K562 (cell line): ENCODE measurements at regions not wholly inside any gene's neighbourhood (a gene's known extent, or its start where the extent isn't known, plus 50 kb on each side); places are given as distances from the start of the nearest gene placed in this dataset.
A peak's percentile ranks its signal among the peaks of the same experiment; 100 is the strongest.

Experiments
- ATAC-seq: fragments of 200-7000 bp; cut with Tn5 transposase; 3 replicates; pipeline ENCODE4 v1.9.1; 2020; ENCODE audit warnings: moderate library complexity
- BruUV-seq: library from RNA; stranded (reverse); fragments of 400-500 nt; replicated peaks from 2 replicates; lab custom pipeline; 2021; lab: Mats Ljungman, UMichigan
- CTCF ChIA-PET: fragments of 300-600 bp; formaldehyde crosslinking; extraction: SDS; loops from one replicate; lab custom pipeline; 2021; ENCODE audit warnings: low intra/inter-chr PET ratio; lab: Yijun Ruan, JAX
- POLR2A ChIA-PET: fragments of 300-600, 350-650 bp; sonication (Branson Sonifier 250); formaldehyde crosslinking; extraction: SDS; loops from one replicate; lab custom pipeline; 2021; ENCODE audit warnings: antibody characterized with exemption, inconsistent platforms; lab: Yijun Ruan, JAX
- DNase-seq, 4 experiments: peaks; one replicate each; pipeline versions ENCODE4 v3.0.0 to v3.0.0-alpha.2; 2011 to 2018; ENCODE audit warnings: low spot score in 3 of 4, mixed read lengths in 3 of 4; ENCODE audit errors: extremely low read depth in 1 of 4
- FAIRE-seq: peaks from 2 replicates; lab custom pipeline; 2011; peaks lifted over from hg19 to GRCh38; lab: Jason Lieb, UNC
- H2AFZ ChIP-seq: 2 replicates; pipeline ENCODE4 v1.6.0; 2011; ENCODE audit warnings: low read depth, low read length, control low read depth, inconsistent platforms
- H3K27ac ChIP-seq: fragments of 200-600 bp; 3 replicates; pipeline ENCODE4 v1.8.0; 2011; ENCODE audit warnings: low read depth, mild to moderate bottlenecking, control low read depth, inconsistent platforms, low read length, moderate library complexity, mixed read lengths; ENCODE audit errors: extremely low read depth
- H3K27me3 ChIP-seq, 2 experiments: fragments of 300-600 bp in 1 of 2; 2 replicates in 1 of 2; 3 replicates in 1 of 2; pipeline versions ENCODE4 v1.6.0 to v1.8.0; 2011; ENCODE audit warnings: inconsistent platforms in 2 of 2, low read length in 2 of 2, mild to moderate bottlenecking in 1 of 2, mixed read lengths in 1 of 2, moderate library complexity in 1 of 2; ENCODE audit not compliant: control insufficient read depth in 2 of 2, insufficient read depth in 2 of 2
- H3K36me3 ChIP-seq: fragments of 300-600 bp; 3 replicates; pipeline ENCODE4 v1.8.0; 2011; ENCODE audit warnings: mild to moderate bottlenecking, low read length, inconsistent platforms; ENCODE audit not compliant: control insufficient read depth, insufficient read depth
- H3K4me1 ChIP-seq, 2 experiments: fragments of 200-600 bp in 1 of 2; replicated peaks in 1 of 2; 2 replicates in 1 of 2; 3 replicates in 1 of 2; pipeline versions ENCODE4 v1.5.1 to v1.8.0; 2011; ENCODE audit warnings: inconsistent platforms in 2 of 2, low read length in 2 of 2, mild to moderate bottlenecking in 1 of 2, mixed read lengths in 1 of 2, moderate library complexity in 1 of 2; ENCODE audit not compliant: control insufficient read depth in 2 of 2, insufficient read depth in 2 of 2
- H3K4me2 ChIP-seq: 2 replicates; pipeline ENCODE4 v1.6.1; 2011; ENCODE audit warnings: low read length, control low read depth, inconsistent platforms, mixed read lengths; ENCODE audit not compliant: insufficient read depth
- H3K4me3 ChIP-seq: fragments of 200-600 bp; sonication (generic), shearing (Covaris generic); 2 replicates; pipeline ENCODE4 v1.5.1; 2016; ENCODE audit warnings: control low read depth, inconsistent platforms
- H3K79me2 ChIP-seq: fragments of 200-600 bp; 3 replicates; pipeline ENCODE4 v1.8.0; 2011; ENCODE audit warnings: low read length, inconsistent platforms; ENCODE audit not compliant: control insufficient read depth, insufficient read depth
- H3K9ac ChIP-seq, 2 experiments: 2 replicates each; pipeline versions ENCODE4 v1.6.0 to v1.6.1; 2011; ENCODE audit warnings: low read depth in 2 of 2, low read length in 2 of 2, control low read depth in 1 of 2, inconsistent platforms in 1 of 2, mild to moderate bottlenecking in 1 of 2, mixed read lengths in 1 of 2; ENCODE audit not compliant: insufficient read depth in 1 of 2
- H3K9me1 ChIP-seq: one replicate; pipeline ENCODE4 v1.6.0; 2011; ENCODE audit warnings: inconsistent platforms, mild to moderate bottlenecking, low read length, moderate library complexity; ENCODE audit not compliant: control insufficient read depth, insufficient read depth
- H3K9me3 ChIP-seq: replicated peaks from 2 replicates; pipeline ENCODE4 v1.5.1; 2011; ENCODE audit warnings: low read depth, low read length, inconsistent platforms; ENCODE audit not compliant: control insufficient read depth, insufficient read depth
- H4K20me1 ChIP-seq: replicated peaks from 2 replicates; pipeline ENCODE4 v1.6.1; 2011; ENCODE audit warnings: low read length, inconsistent platforms, mixed read lengths; ENCODE audit not compliant: control insufficient read depth, insufficient read depth
- ARID1B ChIP-seq: fragments of 450-650 bp; IDR thresholded peaks from 2 replicates; pipeline ENCODE4 v1.6.1; 2016; ENCODE audit warnings: antibody characterized with exemption, mild to moderate bottlenecking, inconsistent platforms
- CREM ChIP-seq: IDR thresholded peaks from 2 replicates; pipeline ENCODE4 v1.6.1; 2014; ENCODE audit warnings: antibody characterized with exemption, low read depth
- DPF2 ChIP-seq: fragments of 450-650 bp; IDR thresholded peaks from 2 replicates; pipeline ENCODE4 v1.6.1; 2016
- EGR1 ChIP-seq: fragments of 450-650 bp; conservative IDR thresholded peaks from 2 replicates; pipeline ENCODE4 v1.6.1; 2017; ENCODE audit warnings: mild to moderate bottlenecking
- ELF1 ChIP-seq: fragments of 200-800 bp; sonication (Bioruptor generic); IDR thresholded peaks from 2 replicates; pipeline ENCODE4 v1.6.1; 2016; ENCODE audit warnings: missing genetic modification characterization, missing compliant biosample characterization
- JUND ChIP-seq, 2 experiments: IDR thresholded peaks; 2 replicates in 1 of 2; 3 replicates in 1 of 2; pipeline ENCODE4 v1.6.1; 2011; ENCODE audit warnings: borderline replicate concordance in 2 of 2, low read depth in 2 of 2, low read length in 2 of 2, improper control_type of control experiment in 1 of 2, missing biosample characterization in 1 of 2, missing genetic modification characterization in 1 of 2, missing genetic modification reagents in 1 of 2
- RCOR1 ChIP-seq, 2 experiments: IDR thresholded peaks; 2 replicates each; pipeline ENCODE4 v1.6.1; 2012; ENCODE audit warnings: low read depth in 2 of 2, low read length in 2 of 2, borderline replicate concordance in 1 of 2, improper control_type of control experiment in 1 of 2
- SIN3A ChIP-seq, 2 experiments: fragments of 150-350 bp in 1 of 2; IDR thresholded peaks; 2 replicates each; pipeline ENCODE4 v1.6.1; 2011 to 2016; ENCODE audit warnings: borderline replicate concordance in 2 of 2, low read depth in 2 of 2, low read length in 2 of 2, mild to moderate bottlenecking in 2 of 2, moderate library complexity in 2 of 2; ENCODE audit not compliant: control insufficient read depth in 1 of 2
- SMARCE1 ChIP-seq: fragments of 450-650 bp; IDR thresholded peaks from 2 replicates; pipeline ENCODE4 v1.7.1; 2016; ENCODE audit warnings: mild to moderate bottlenecking
- VEZF1 ChIP-seq: fragments of 200-800 bp; sonication (Bioruptor generic); IDR thresholded peaks from 2 replicates; pipeline ENCODE4 v1.6.1; 2017; ENCODE audit warnings: missing genetic modification characterization, missing compliant biosample characterization
- XRCC5 ChIP-seq: fragments of 200-400 bp; formaldehyde crosslinking; IDR thresholded peaks from 2 replicates; pipeline ENCODE4 v1.6.1; 2017; ENCODE audit warnings: low read depth, mild to moderate bottlenecking, low read length
- WGBS: fragments of 100-300 bp; shearing (Covaris generic); methylation state at CpG from one replicate; pipeline ENCODE4 v1.1.6; 2016; ENCODE audit warnings: low coverage, mixed read lengths; ENCODE audit not compliant: insufficient coverage; ENCODE audit errors: missing lambda C conversion rate; 5-methylcytosine and 5-hydroxymethylcytosine counted together
- in situ Hi-C: fragments of 300-500 bp; cut with MboI; formaldehyde crosslinking; loops from 4 replicates; pipeline ENCODE4 v1.15.0; 2018; ENCODE audit warnings: inconsistent platforms, mixed read lengths
- intact Hi-C: fragments of 100-400 bp; cut with micrococcal nuclease; formaldehyde crosslinking; loops from 2 replicates; pipeline ENCODE4 v1.14.2; 2022
- TF ChIP-seq, protein P1 (sequence below), 2 experiments: fragments of 450-650 bp in 1 of 2; sonication (generic) in 1 of 2; formaldehyde crosslinking in 1 of 2; IDR thresholded peaks in 1 of 2; conservative IDR thresholded peaks in 1 of 2; 2 replicates each; pipeline versions ENCODE4 v1.6.1 to v1.8.1; 2016 to 2023; ENCODE audit warnings: mild to moderate bottlenecking in 2 of 2, moderate library complexity in 2 of 2, inconsistent platforms in 1 of 2, missing genetic modification reagents in 1 of 2
- TF ChIP-seq, protein P2 (sequence below), 3 experiments: fragments of 200-800 bp in 1 of 3; sonication (Bioruptor generic) in 1 of 3; sonication (generic) in 1 of 3; formaldehyde crosslinking in 1 of 3; IDR thresholded peaks; 2 replicates each; pipeline versions ENCODE4 v1.6.1 to v1.8.0; 2016 to 2022; ENCODE audit warnings: mild to moderate bottlenecking in 2 of 3, missing compliant biosample characterization in 2 of 3, missing genetic modification characterization in 2 of 3, missing genetic modification reagents in 1 of 3

DNA sequence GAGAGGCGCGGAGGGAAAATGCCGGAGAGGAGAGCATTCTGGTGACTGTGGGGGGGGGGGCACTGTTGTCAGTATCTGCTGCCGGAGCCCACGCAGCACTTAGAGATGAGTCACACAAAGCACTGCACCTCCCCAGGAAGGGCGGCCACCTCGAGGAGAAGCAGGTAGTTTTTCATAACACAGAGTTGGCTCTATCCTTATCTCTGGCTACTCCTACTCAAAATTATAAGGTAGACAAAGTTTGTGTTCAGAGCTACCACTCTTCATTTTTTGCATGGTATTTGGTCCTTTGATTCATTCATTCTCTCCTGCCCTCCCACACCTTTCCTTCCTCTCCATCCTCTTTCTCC lies 76.2 kb upstream of the SCOC start:
- Histone ChIP-seq H3K4me3 (no peak overlapping the region), H3K4me2 (no peak overlapping the region), H4K20me1 (no peaks in the 10 kb centered on the region), H3K27me3 (peaks cover 5 to 9% of the 10 kb centered on the region in 2 experiments; a peak in 2 of 5 replicates), H3K9me3 (no peaks in the 10 kb centered on the region), H3K36me3 (no peaks in the 10 kb centered on the region), H3K79me2 (no peaks in the 10 kb centered on the region)
- ATAC-seq (peak; percentile 82), FAIRE-seq (peak; percentile 29), DNase-seq (peak; percentile 26 to 57 (median 42))
- in situ Hi-C loops, result no loop called here
- POLR2A ChIA-PET, result no interaction called here
- WGBS, result 2% methylated on average over 7 of the region's 7 CpGs
- BruUV-seq, result no TSS peak
- TF ChIP-seq, protein P1, sequence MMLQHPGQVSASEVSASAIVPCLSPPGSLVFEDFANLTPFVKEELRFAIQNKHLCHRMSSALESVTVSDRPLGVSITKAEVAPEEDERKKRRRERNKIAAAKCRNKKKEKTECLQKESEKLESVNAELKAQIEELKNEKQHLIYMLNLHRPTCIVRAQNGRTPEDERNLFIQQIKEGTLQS (IDR thresholded peaks at IDR 0.05), result peak; percentile 61
- TF ChIP-seq, protein P1 (CRISPR knock-in tag; conservative IDR thresholded peaks at IDR 0.05), result no peak
- 0 out of 2 replicates have a peak, but pooled peaks have one; percentile 13 for TF ChIP-seq CREM
- TF ChIP-seq XRCC5, result no peak
- TF ChIP-seq SMARCE1, result peak; percentile 24; the same call in 1 of the 2 replicates
- TF ChIP-seq DPF2, result peak; percentile 44
- 0 out of 4 replicates have a peak, but pooled peaks of 1 of the 2 experiments have one; percentile 4 for TF ChIP-seq RCOR1 (IDR thresholded peaks at IDR 0.05; ENCODE audit: borderline replicate concordance in 1 of 2, low read depth in 2 of 2, low read length in 2 of 2)
- peak; percentile 77 for TF ChIP-seq EGR1
- TF ChIP-seq ELF1, result no peak
- peak; percentile 82 for TF ChIP-seq JUND (IDR thresholded peaks at IDR 0.05; ENCODE audit: borderline replicate concordance, low read depth, low read length)
- peak; percentile 59; the same call in 1 of the 3 replicates for TF ChIP-seq JUND (tag; IDR thresholded peaks at IDR 0.05; ENCODE audit: borderline replicate concordance, low read depth, low read length)
- no peak for TF ChIP-seq SIN3A (IDR thresholded peaks at IDR 0.05; ENCODE audit: borderline replicate concordance in 2 of 2, control insufficient read depth in 1 of 2, low read depth in 2 of 2, low read length in 2 of 2)
- TF ChIP-seq ARID1B, result peak; percentile 28
- 0 out of 2 replicates have a peak, but pooled peaks have one; percentile 15 for TF ChIP-seq VEZF1 (CRISPR knock-in tag)
- TF ChIP-seq, protein P2, sequence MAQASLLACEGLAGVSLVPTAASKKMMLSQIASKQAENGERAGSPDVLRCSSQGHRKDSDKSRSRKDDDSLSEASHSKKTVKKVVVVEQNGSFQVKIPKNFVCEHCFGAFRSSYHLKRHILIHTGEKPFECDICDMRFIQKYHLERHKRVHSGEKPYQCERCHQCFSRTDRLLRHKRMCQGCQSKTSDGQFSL (CRISPR knock-in tag; IDR thresholded peaks at IDR 0.05), result 0 out of 2 replicates have a peak, but pooled peaks have one; percentile 41
- TF ChIP-seq, protein P2 (tag; IDR thresholded peaks at IDR 0.05), result no peak
- TF ChIP-seq, all 486 proteins: peak for 10
- no peak overlapping the region for H3K27ac ChIP-seq
- intact Hi-C loops, result no loop called here
- no peaks in the 10 kb centered on the region for H3K9me1 ChIP-seq
- no peak overlapping the region for H3K9ac ChIP-seq
- no peak overlapping the region for H2AFZ ChIP-seq
- no peaks in the 10 kb centered on the region for H3K4me1 ChIP-seq
- CTCF ChIA-PET, result no interaction called here
